GM13977 (cell line): ENCODE measurements at regions not wholly inside any gene's neighbourhood (a gene's known extent, or its start where the extent isn't known, plus 50 kb on each side); places are given as distances from the start of the nearest gene placed in this dataset.
"Not testable (repeated sequence)": the region's sequence is repeated elsewhere in the genome, so short reads cannot be mapped to it uniquely, and the experiment has no call there.

ENCODE experiments used
- DNase-seq: peaks from one replicate; pipeline ENCODE4 v3.0.0; 2012; ENCODE audit warnings: low spot score
- in situ Hi-C: fragments of 300-500 bp; cut with MboI; formaldehyde crosslinking; loops from one replicate; pipeline ENCODE4 v1.12.0; 2022; ENCODE audit warnings: low sequenced_read_pairs, low pct_unique_long_range_greater_than_20kb, mixed read lengths, inconsistent platforms; ENCODE audit not compliant: unreplicated experiment
- TF ChIP-seq, protein P1 (sequence below): IDR thresholded peaks from 2 replicates; pipeline ENCODE4 v1.5.1; 2012; ENCODE audit warnings: mild to moderate bottlenecking, control low read depth; ENCODE audit not compliant: insufficient read depth; ENCODE audit errors: extremely low read depth, missing control alignments

DNA sequence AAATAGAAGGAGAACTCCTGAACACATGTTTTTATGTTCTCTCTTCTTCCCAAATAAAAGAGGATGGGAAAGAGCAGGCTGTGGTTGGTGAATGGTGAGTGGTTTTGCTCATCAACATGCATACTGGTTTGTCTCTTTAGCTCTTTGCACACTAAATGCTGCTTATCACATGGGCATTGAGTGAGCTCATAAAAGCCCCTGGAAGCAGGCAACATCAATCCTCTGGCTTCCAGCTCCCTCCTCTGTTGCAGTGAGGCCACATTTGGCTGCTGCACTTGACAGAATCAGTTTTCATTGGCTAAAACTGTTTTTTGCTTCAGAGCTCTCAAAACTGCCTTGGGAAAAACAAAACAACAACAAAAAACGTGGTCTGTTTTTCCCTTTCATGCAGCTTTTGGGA lies 1308.2 kb upstream of the NRXN1 start:
- DNase-seq, result no peak
- TF ChIP-seq, protein P1, sequence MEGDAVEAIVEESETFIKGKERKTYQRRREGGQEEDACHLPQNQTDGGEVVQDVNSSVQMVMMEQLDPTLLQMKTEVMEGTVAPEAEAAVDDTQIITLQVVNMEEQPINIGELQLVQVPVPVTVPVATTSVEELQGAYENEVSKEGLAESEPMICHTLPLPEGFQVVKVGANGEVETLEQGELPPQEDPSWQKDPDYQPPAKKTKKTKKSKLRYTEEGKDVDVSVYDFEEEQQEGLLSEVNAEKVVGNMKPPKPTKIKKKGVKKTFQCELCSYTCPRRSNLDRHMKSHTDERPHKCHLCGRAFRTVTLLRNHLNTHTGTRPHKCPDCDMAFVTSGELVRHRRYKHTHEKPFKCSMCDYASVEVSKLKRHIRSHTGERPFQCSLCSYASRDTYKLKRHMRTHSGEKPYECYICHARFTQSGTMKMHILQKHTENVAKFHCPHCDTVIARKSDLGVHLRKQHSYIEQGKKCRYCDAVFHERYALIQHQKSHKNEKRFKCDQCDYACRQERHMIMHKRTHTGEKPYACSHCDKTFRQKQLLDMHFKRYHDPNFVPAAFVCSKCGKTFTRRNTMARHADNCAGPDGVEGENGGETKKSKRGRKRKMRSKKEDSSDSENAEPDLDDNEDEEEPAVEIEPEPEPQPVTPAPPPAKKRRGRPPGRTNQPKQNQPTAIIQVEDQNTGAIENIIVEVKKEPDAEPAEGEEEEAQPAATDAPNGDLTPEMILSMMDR, result no peak
- in situ Hi-C loops, result no loop called here

DNA sequence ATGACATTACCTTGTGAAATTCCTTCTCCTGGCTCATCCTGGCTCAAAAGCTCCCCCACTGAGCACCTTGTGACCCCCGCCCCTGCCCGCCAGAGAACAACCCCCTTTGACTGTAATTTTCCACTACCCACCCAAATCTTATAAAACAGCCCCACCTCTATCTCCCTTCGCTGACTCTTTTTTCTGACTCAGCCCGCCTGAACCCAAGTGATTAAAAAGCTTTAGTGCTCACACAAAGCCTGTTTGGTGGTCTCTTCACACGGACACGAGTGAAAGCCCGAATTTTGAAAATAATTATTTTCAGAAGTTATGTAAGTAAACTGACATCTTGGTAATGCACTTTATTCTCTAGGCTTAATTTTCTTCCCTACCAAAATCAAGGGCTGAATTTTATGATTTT lies 1305.9 kb upstream of the NRXN1 start:
- in situ Hi-C loops, result not testable (repeated sequence)

DNA sequence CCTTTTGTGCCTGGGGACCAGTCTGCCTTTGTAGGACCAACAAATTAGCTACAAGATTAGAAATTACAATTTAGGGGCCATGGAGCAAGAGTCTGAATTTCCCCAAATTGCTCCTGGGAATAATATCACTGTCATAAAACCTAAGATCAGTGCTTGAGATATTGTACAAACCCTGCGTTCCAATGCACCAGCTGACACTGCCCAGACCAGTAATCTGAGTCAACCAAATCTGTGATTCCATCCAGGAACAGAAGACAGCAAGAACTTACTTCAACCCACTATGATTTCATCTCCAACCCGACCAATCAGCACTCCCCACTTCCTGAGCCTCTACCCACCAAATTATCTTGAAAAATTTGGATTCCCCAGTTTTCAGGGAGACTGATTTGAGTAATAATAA lies 1305.0 kb upstream of the NRXN1 start:
- TF ChIP-seq, protein P1, result no peak
- in situ Hi-C loops, result no loop called here
- no peak for DNase-seq

More for the DNA sequence above, 1305.9 kb upstream of the NRXN1 start:
- not testable (repeated sequence) for DNase-seq

DNA sequence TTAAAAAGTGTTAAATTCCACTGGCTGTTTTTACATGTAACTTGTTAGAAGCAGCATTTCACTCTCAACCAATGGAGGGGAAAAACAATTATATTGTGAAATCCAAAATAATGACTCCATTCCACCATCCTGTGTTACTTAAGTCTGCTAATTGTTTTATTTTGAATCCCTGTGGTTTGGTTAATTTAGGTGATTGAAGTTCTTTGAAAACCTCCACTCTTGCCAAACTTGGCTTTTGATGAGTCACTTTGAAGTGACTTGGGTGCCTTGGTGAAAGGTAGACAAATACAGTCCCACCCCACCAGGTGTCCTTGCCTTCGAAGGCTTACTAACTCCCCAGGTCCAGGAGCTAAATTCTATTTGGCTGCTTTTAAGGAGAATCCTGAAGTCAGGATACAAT lies 1303.8 kb upstream of the NRXN1 start:
- in situ Hi-C loops, result no loop called here
- TF ChIP-seq, protein P1, result no peak
- no peak for DNase-seq

DNA sequence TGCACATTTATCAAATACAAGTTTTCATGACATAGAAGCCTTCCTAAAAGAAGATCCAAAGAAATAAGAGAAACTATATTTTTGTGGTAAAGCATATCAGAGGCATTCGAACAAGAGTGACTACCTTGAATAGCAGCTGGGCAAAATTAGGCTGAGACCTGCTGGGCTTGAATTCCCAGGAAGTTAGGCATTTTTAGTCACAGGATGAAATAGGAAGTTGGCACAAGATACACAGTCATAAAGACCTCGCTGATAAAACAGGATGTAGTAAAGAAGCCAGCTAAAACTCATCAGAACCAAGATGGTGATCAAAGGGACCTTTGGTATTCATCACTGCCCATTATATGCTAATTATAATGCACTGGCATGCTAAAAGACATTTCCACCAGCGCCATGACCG lies 1302.3 kb upstream of the NRXN1 start:
- DNase-seq, result no peak
- in situ Hi-C loops, result no loop called here

DNA sequence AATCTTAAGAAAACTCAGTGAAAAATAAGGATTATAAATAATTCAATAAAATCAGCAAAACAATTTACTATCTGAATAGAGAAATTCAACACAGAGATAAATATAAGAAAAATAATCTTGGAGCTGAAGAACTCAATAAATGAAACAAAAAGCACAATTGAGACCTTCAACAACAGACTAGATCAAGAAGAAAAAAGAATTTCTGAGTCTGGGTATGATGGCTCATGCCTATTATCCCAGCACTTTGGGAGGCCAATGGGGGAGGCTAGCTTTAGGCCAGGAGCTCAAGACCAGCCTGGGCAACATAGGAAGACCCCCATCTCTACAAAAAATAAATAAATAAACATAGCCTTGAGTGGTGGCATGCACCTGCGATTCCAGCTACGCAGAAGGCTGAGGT lies 1295.7 kb upstream of the NRXN1 start:
- DNase-seq, result no peak
- TF ChIP-seq, protein P1, result no peak
- in situ Hi-C loops, result no loop called here

More for the DNA sequence above, 1302.3 kb upstream of the NRXN1 start:
- TF ChIP-seq, protein P1, result no peak

DNA sequence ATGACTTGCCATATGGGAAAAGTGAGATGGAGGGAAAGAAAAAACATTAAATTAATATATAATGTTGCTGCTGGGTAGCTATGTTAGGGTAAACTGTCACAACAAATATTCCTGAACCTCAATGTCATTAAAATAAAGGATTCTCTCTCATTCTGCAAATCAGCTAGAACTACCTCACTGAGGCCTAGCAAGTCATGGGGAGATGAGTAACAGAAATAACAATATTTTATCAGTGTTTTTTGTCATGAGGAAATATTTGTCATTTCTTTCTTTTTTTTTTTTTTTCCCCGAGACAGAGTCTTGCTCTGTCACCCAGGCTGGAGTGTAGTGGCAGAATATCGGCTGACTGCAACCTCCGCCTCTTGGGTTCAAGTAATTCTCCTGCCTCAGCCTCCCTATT lies 1282.3 kb upstream of the NRXN1 start:
- no peak for DNase-seq
- TF ChIP-seq, protein P1, result no peak
- in situ Hi-C loops, result no loop called here
